ENCODE measurements at regions not wholly inside any gene's neighbourhood (a gene's known extent, or its start where the extent isn't known, plus 50 kb on each side); places are given as distances from the start of the nearest gene placed in this dataset.

GRCh38 chr3:187954873-187955586, 198.9 kb upstream of the LPP start:
- H3K36me3 Mint-ChIP-seq, result peaks cover 0 to 2% of the 10 kb centered on the region in 2 donors
- Histone ChIP-seq H3K27me3 (ENCODE audit: control insufficient read depth in 2 of 2, insufficient read depth in 2 of 2, low read length in 2 of 2) (no peaks in the 10 kb centered on the region), H3K4me2 (replicated peaks; ENCODE audit: extremely low read depth, low read length, poor library complexity, severe bottlenecking) (peak overlapping the region; percentile 35), H2AFZ (ENCODE audit: insufficient read depth, low read depth, low read length, poor library complexity, severe bottlenecking) (no peak overlapping the region), H3K4me3 (replicated peaks in 1 of 3; ENCODE audit: low read depth in 2 of 3, low read length in 3 of 3) (peak overlapping the region in 1 of 3 experiments; percentile 20), H3K79me2 (ENCODE audit: insufficient read depth, low read length) (no peaks in the 10 kb centered on the region), H3K27ac (ENCODE audit: low read depth in 1 of 2, low read length in 2 of 2) (peak overlapping the region; percentile 73 to 77), H3K9me3 (replicated peaks in 1 of 2; ENCODE audit: control insufficient read depth in 1 of 2, insufficient read depth in 1 of 2, low read length in 2 of 2) (no peaks in the 10 kb centered on the region), H3K36me3 (replicated peaks in 1 of 2; ENCODE audit: control insufficient read depth in 1 of 2, insufficient read depth in 2 of 2, low read length in 2 of 2) (no peaks in the 10 kb centered on the region), H4K20me1 (ENCODE audit: insufficient read depth, low read length) (no peaks in the 10 kb centered on the region), H3K9ac (ENCODE audit: insufficient read depth, low read length, poor library complexity, severe bottlenecking) (no peak overlapping the region), H3K4me1 (ENCODE audit: control insufficient read depth in 1 of 2, insufficient read depth in 2 of 2, low read length in 2 of 2) (peaks cover 86 to 87% of the 10 kb centered on the region in 2 donors)
- intact Hi-C loops (cut with micrococcal nuclease), result loop anchor here in 1 of 2 donors (10.0 kb wide), 1 partner anchor 210 kb away; the partner anchor contains the start of gene BCL6
- TF ChIP-seq, protein P1, sequence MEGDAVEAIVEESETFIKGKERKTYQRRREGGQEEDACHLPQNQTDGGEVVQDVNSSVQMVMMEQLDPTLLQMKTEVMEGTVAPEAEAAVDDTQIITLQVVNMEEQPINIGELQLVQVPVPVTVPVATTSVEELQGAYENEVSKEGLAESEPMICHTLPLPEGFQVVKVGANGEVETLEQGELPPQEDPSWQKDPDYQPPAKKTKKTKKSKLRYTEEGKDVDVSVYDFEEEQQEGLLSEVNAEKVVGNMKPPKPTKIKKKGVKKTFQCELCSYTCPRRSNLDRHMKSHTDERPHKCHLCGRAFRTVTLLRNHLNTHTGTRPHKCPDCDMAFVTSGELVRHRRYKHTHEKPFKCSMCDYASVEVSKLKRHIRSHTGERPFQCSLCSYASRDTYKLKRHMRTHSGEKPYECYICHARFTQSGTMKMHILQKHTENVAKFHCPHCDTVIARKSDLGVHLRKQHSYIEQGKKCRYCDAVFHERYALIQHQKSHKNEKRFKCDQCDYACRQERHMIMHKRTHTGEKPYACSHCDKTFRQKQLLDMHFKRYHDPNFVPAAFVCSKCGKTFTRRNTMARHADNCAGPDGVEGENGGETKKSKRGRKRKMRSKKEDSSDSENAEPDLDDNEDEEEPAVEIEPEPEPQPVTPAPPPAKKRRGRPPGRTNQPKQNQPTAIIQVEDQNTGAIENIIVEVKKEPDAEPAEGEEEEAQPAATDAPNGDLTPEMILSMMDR (IDR thresholded peaks at IDR 0.05), result no peak
- peaks cover 85% of the 10 kb centered on the region for H3K4me1 Mint-ChIP-seq
- peak; percentile 54 to 71 (median 65) for DNase-seq
- H3K4me3 Mint-ChIP-seq, result peak overlapping the region; percentile 31 to 45
- 39% methylated on average over 4 of the region's 4 CpGs for WGBS (ENCODE audit: insufficient coverage)
- no peaks in the 10 kb centered on the region for H3K27me3 Mint-ChIP-seq (ENCODE audit: low read depth in 3 of 3)
- peak overlapping the region; percentile 90 to 97 (median 95) for H3K27ac Mint-ChIP-seq
- peaks cover 0 to 1% (median 0%) of the 10 kb centered on the region in 7 donors for H3K9me3 Mint-ChIP-seq

DNA sequence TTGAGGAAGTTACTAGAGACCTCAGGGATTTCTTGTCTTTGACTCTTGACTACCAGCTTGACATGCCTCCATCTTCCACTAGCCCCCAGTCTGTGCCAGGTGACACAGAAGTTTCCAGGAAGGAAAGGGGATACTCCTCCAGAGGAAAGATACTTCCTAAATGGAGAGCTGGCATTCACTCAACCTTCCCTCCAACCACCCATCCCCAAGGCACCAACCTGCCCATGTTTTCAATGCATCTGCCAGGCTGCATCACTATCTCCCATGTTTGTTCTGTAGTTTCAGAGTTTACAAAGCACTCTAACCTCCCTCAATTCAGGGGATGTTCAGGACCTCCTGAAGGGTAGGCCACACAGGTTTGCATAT, 198.4 kb upstream of the LPP start:
- Mint-ChIP-seq H3K4me1 (peaks cover 83% of the 10 kb centered on the region), H3K27me3 (ENCODE audit: low read depth in 3 of 3) (no peaks in the 10 kb centered on the region), H3K4me3 (peak overlapping the region; percentile 31 to 72), H3K27ac (peak overlapping the region; percentile 90 to 97 (median 95)), H3K36me3 (peaks cover 0 to 2% of the 10 kb centered on the region in 2 donors), H3K9me3 (peaks cover 0 to 1% (median 0%) of the 10 kb centered on the region in 7 donors)
- Histone ChIP-seq H3K9me3 (replicated peaks in 1 of 2; ENCODE audit: control insufficient read depth in 1 of 2, insufficient read depth in 1 of 2, low read length in 2 of 2) (no peaks in the 10 kb centered on the region), H3K27ac (ENCODE audit: low read depth in 1 of 2, low read length in 2 of 2) (peak overlapping the region; percentile 53 to 77), H4K20me1 (ENCODE audit: insufficient read depth, low read length) (no peaks in the 10 kb centered on the region), H3K27me3 (ENCODE audit: control insufficient read depth in 2 of 2, insufficient read depth in 2 of 2, low read length in 2 of 2) (no peaks in the 10 kb centered on the region), H3K4me1 (ENCODE audit: control insufficient read depth in 1 of 2, insufficient read depth in 2 of 2, low read length in 2 of 2) (peaks cover 86 to 87% of the 10 kb centered on the region in 2 donors), H3K4me2 (replicated peaks; ENCODE audit: extremely low read depth, low read length, poor library complexity, severe bottlenecking) (peak overlapping the region; percentile 34), H3K9ac (ENCODE audit: insufficient read depth, low read length, poor library complexity, severe bottlenecking) (no peak overlapping the region), H3K36me3 (replicated peaks in 1 of 2; ENCODE audit: control insufficient read depth in 1 of 2, insufficient read depth in 2 of 2, low read length in 2 of 2) (no peaks in the 10 kb centered on the region), H3K4me3 (replicated peaks in 1 of 3; ENCODE audit: low read depth in 2 of 3, low read length in 3 of 3) (peak overlapping the region in 1 of 3 experiments; percentile 48), H3K79me2 (ENCODE audit: insufficient read depth, low read length) (no peaks in the 10 kb centered on the region), H2AFZ (ENCODE audit: insufficient read depth, low read depth, low read length, poor library complexity, severe bottlenecking) (no peak overlapping the region)
- intact Hi-C loops (cut with micrococcal nuclease), result loop anchor here in 1 of 2 donors (10.0 kb wide), 1 partner anchor 211 kb away; the partner anchor contains the start of gene BCL6
- TF ChIP-seq, protein P1 (IDR thresholded peaks at IDR 0.05), result no peak
- no peak for DNase-seq

Data from CD14-positive monocyte (primary cell).